ENCODE measurements at regions not wholly inside any gene's neighbourhood (a gene's known extent, or its start where the extent isn't known, plus 50 kb on each side); places are given as distances from the start of the nearest gene placed in this dataset.

DNA sequence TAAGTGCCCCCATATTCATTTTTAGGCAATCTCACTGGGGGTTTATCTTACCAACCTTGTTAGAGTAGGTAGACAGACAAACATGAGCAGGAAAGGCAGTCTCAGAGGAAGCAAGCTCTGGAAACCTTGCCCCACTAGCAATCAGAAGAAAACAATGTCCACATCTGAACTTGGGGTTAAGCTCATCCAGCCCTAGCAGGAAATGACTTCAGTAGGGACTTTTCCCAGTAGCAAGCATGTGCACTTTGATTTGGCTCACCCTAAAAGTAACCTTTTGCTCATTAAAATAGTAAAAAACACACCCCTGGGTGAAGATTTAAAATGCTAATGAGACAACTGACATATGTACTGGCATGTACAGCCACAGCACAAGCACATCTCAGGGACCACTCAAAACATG is 175.5 kb downstream of the AKAIN1 start:
- TF ChIP-seq USF1 (IDR thresholded peaks at IDR 0.05) (no peak), TAF1 (IDR thresholded peaks at IDR 0.05; ENCODE audit: low read depth) (no peak), TEAD4 (IDR thresholded peaks at IDR 0.05) (no peak)
